Pons (tissue), 1 donor: ENCODE measurements at regions not wholly inside any gene's neighbourhood (a gene's known extent, or its start where the extent isn't known, plus 50 kb on each side); places are given as distances from the start of the nearest gene placed in this dataset.

Experiments used
- DNase-seq: peaks from one replicate; pipeline ENCODE4 v3.0.0-alpha.2; 2016; ENCODE audit warnings: low spot score

GRCh38 chr14:26928019-26928418 lies 330.2 kb upstream of the NOVA1 start:
- DNase-seq, result no peak

DNA sequence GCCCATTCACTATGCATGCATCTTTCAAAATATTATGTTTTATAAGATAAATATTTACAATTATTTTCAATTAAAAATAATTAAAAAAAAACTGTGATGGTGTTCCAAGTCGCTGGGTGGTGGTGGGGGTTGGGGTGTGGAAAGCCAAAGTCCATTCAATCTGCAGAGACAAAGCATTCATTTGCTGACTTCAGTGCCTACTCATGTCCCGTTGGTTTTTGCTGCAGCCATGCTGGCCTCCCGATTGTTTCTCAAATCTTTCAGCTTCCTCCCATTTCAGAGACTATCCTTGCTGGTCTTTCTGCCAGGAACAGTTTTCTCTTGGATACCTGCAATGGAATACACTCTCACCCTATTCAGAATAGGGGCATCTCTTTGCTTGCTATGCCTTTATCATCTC lies 331.5 kb upstream of the NOVA1 start:
- DNase-seq, result no peak

DNA sequence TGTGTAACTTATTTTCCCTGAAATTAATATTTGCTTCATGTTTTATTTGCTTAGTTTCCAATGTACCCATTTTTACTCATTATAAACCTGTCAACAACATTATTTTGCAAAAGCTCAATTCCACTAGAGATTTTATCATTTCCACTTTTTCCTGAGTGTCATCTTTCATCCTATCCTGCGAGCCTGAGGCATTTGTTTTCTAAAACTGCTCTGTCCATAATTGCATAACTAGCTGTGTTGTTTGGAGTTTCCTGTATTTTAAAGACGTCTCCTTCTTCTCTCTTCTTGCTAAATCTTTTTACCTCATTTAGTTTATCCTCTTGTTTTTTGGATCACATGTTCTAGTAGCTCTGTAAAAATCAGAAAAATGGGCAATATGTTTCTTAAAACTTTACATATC lies 332.7 kb upstream of the NOVA1 start:
- DNase-seq, result no peak

DNA sequence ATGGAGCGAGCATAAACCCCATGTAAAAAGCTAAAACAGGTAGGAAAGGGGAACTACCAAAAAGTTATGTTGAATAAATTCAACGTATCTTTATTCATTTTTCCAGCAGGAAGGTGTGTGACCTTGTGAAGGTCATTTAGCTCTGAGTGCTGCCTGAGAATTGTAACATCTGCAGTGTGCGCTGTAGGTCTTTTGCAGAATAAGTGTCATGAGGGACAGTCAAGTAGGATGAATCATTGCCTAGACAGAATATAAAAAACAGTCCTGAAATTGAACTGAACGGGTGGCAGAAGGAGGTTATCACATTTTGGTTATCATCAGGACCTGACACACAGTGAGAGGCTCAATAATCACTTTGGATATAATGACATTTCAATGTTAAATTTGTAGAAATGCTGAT lies 334.8 kb upstream of the NOVA1 start:
- no peak for DNase-seq

GRCh38 chr14:26933431-26933830 lies 335.6 kb upstream of the NOVA1 start:
- no peak for DNase-seq

DNA sequence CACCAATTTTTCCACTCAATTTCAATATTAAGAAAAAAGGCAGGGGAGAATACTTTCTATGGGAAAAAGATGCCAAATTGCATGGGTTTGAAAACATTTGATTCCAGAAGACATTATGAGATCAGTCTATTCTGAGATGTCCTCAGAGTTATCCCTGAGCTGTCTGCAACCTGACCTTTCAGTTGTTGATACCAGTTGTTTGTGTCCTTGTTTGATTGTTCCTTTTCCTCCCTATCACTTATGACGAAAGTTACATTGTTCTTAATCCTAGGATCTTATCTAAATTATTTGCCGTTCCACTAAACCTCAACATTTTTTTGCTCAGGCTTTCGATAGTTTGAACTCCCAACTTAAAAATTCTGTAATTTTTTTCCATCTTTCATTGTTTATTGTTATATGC lies 336.3 kb upstream of the NOVA1 start:
- DNase-seq, result no peak

DNA sequence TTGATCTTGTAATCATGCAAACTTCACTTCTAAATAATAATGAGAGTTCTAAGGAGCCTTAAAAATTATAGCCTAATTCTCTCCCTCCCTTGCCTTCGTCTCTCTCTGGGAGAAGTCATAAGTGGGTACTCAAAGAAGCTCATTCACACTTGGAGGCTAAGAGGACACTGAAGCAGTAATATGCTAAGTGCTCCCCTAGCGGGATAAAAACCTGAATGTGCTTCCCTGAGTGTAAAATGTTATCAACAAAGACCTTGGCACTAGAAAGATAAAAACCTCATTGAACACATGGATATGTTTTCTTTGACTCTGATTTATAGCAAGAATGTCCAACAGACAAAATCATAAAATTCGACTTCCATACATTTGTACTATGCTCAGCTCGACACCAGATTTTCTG lies 337.9 kb upstream of the NOVA1 start:
- no peak for DNase-seq

DNA sequence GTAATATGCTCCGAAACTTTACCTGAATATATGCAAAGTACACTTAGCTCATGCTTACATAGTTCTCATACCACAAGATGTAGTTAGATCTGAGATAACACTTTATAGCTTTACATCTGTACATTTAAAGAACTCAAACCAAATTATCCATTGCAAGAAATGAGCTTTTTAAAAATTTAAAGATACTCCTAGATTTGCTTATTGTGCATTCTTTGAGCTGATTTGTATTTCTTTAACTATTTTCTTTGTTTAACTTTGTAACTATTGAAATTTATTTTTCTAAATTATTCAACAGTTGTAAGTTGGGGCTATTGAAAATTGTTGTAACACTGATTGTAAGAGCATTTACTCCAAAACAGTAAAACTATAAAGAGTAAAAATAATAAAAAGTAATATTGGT lies 340.2 kb upstream of the NOVA1 start:
- DNase-seq, result no peak

- no peak for DNase-seq
Observed at GRCh38 chr14:26939755-26940154, 341.9 kb upstream of the NOVA1 start.

DNA sequence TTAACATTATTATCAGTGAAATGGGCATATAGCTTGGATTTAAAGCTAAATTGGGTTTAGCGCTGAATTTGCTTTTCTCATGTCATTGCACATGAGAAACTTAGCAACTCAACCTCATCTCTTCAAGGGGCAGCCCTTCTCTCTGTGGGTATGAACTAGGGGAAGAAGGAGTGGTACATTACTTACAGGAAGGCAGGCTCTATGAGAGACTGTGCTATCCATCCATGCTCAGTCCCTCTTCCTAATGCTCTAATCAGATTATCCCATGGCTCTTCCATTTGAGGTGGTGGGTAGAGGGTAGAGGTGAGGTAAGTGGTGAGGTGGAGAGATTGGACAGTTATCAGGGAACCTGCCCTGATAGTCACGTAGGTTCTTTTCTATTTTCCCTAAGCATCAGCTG lies 343.7 kb upstream of the NOVA1 start:
- no peak for DNase-seq

GRCh38 chr14:26947265-26947664 lies 349.4 kb upstream of the NOVA1 start:
- DNase-seq, result no peak

DNA sequence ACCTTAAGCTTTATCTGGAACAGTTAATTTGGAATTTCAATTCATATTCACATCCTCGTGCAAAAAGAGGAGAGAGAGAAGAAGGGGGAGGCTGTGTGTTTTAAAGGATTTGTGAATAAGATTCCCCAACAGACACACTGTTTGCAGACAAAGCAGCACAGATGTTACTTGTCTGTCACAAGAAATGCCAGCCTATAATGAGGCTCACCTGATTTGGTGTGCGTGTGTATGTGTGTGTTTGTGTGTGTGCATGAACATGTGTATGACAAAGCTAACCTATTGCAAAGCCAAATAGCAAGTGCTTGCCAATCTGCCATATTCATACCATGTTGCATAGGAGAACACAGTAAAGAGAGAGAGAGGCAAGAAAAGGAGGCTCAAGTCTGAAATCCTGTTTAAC lies 361.6 kb upstream of the NOVA1 start:
- DNase-seq, result no peak

- no peak for DNase-seq
Observed at GRCh38 chr14:26959972-26960660, 362.3 kb upstream of the NOVA1 start.

DNA sequence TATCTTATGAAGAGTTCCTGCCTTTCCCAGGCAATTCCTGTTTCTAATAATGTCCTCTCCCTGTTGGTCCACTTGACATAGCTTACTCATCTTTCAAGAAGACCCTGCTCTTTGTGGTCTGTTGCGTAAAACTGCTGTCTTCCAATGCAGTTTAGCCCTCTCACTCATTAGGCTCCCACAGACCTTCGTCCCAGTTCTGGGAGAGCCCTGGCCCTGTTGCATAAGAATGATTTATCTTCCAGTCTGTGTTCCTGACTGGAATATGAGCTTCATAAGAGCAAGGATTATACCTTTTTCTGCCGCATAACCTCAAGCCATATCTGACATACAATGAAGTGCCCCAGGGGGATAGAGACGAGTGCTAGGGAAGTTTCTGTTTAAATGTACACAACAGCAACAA lies 365.9 kb upstream of the NOVA1 start:
- no peak for DNase-seq

- DNase-seq, result no peak
Observed at GRCh38 chr14:26965490-26965889, 367.7 kb upstream of the NOVA1 start.

DNA sequence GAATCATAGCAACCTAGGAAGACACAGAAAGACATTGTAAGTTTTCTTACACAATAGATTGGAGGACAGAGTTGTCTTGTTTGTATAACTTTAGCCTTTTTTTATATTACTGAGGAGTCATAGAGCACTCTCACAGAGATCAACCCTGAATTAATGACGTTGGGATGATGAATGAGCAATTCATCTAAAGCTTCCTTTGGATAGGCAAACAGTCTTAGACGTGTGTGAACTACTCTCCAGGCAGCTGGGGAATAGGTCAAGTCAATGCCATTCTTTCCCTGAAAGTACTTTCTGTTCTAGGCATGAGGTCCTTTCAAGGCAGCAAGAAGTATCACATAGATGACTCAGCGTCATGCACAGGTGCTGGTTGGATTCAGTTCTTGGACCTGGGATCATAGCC lies 369.1 kb upstream of the NOVA1 start:
- DNase-seq, result peak; percentile 75

- peak; percentile 11 for DNase-seq
Observed at GRCh38 chr14:26974965-26975364, 377.1 kb upstream of the NOVA1 start.

DNA sequence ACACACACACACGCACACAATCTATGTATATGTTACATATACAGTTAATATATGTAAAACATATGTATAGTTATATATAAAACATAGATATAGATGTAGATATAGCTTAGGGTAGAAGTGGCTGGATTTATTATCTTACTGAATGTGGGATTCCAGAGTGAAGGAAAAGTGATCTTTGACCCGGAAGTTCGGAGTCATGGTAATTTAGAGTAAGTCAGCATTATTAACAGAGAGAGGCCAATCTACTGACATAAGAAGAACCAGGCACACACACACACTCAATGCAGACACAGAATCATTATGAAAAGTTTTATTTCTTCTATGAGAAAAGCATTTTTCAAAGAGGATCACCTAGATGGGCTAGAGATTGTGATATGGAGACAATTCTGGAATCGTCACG lies 384.2 kb upstream of the NOVA1 start:
- DNase-seq, result no peak

GRCh38 chr14:26984311-26985177 lies 386.7 kb upstream of the NOVA1 start:
- DNase-seq, result peak; percentile 83

GRCh38 chr14:26987744-26988363 lies 390.0 kb upstream of the NOVA1 start:
- DNase-seq, result no peak

- DNase-seq, result no peak
Observed at GRCh38 chr14:26990946-26991345, 393.1 kb upstream of the NOVA1 start.

GRCh38 chr14:26992403-26993115 lies 394.7 kb upstream of the NOVA1 start:
- no peak for DNase-seq

GRCh38 chr14:26993556-26993955 lies 395.7 kb upstream of the NOVA1 start:
- DNase-seq, result no peak
